H1 (cell line): ENCODE measurements at regions not wholly inside any gene's neighbourhood (a gene's known extent, or its start where the extent isn't known, plus 50 kb on each side); places are given as distances from the start of the nearest gene placed in this dataset.

Experiments used
- CTCF ChIA-PET: fragments of 300-600 bp; sonication (Branson Sonifier 250); formaldehyde crosslinking; loops from one replicate; lab custom pipeline; 2021; ENCODE audit not compliant: partially characterized antibody; lab: Charles Lee
- POLR2A ChIA-PET: fragments of 300-600 bp; sonication (Branson Sonifier 250); formaldehyde crosslinking; loops from one replicate; lab custom pipeline; 2021; ENCODE audit warnings: inconsistent platforms; ENCODE audit not compliant: partially characterized antibody; lab: Charles Lee
- DNase-seq, 2 experiments: peaks; one replicate each; pipeline versions ENCODE4 v3.0.0 to v3.0.0-alpha.2; 2010 to 2022; ENCODE audit warnings: low spot score in 2 of 2, low read depth in 1 of 2, mixed read lengths in 1 of 2
- FAIRE-seq: peaks from 2 replicates; lab custom pipeline; 2011; peaks lifted over from hg19 to GRCh38; lab: Jason Lieb, UNC
- H2AFZ ChIP-seq: 2 replicates; pipeline ENCODE4 v1.8.1; 2012; ENCODE audit warnings: low read length, inconsistent platforms
- H2AK5ac ChIP-seq: 2 replicates; pipeline ENCODE4 v1.6.1; 2013; ENCODE audit warnings: low read depth, low read length
- H2BK120ac ChIP-seq: replicated peaks from 2 replicates; pipeline ENCODE3; 2013; ENCODE audit warnings: low read depth, low read length, inconsistent platforms
- H2BK12ac ChIP-seq: 2 replicates; pipeline ENCODE4 v1.6.1; 2013; ENCODE audit warnings: low read depth, low read length
- H2BK15ac ChIP-seq: 2 replicates; pipeline ENCODE4 v1.6.1; 2013; ENCODE audit warnings: low read length
- H2BK20ac ChIP-seq: 2 replicates; pipeline ENCODE4 v1.6.1; 2013; ENCODE audit warnings: low read length
- H2BK5ac ChIP-seq: 2 replicates; pipeline ENCODE4 v1.6.1; 2013; ENCODE audit warnings: low read depth, low read length
- H3K14ac ChIP-seq: 2 replicates; pipeline ENCODE4 v1.6.1; 2013; ENCODE audit warnings: inconsistent platforms; ENCODE audit not compliant: insufficient read length
- H3K18ac ChIP-seq: 2 replicates; pipeline ENCODE4 v1.6.1; 2013; ENCODE audit warnings: low read length; ENCODE audit errors: extremely low read depth
- H3K23ac ChIP-seq: 2 replicates; pipeline ENCODE4 v1.6.1; 2013; ENCODE audit warnings: inconsistent platforms; ENCODE audit not compliant: insufficient read length
- H3K23me2 ChIP-seq: 2 replicates; pipeline ENCODE4 v1.6.1; 2013; ENCODE audit warnings: low read depth, low read length
- H3K27ac ChIP-seq: 2 replicates; pipeline ENCODE4 v1.6.1; 2011; ENCODE audit warnings: low read depth, low read length, inconsistent platforms
- H3K27me3 ChIP-seq, 4 experiments: replicated peaks in 1 of 4; 1 replicate in 1 of 4; 2 replicates in 3 of 4; pipeline versions ENCODE4 v1.6.1 to v1.8.1; 2011 to 2013; ENCODE audit warnings: low read length in 3 of 4, mild to moderate bottlenecking in 3 of 4, inconsistent platforms in 2 of 4, mixed read lengths in 2 of 4, moderate library complexity in 1 of 4; ENCODE audit not compliant: control insufficient read depth in 3 of 4, insufficient read depth in 3 of 4; ENCODE audit errors: extremely low read depth in 1 of 4
- H3K36me3 ChIP-seq, 4 experiments: 2 replicates each; pipeline versions ENCODE4 v1.6.1 to v1.8.1; 2011 to 2013; ENCODE audit warnings: mild to moderate bottlenecking in 4 of 4, low read length in 3 of 4, moderate library complexity in 2 of 4, control low read depth in 1 of 4, inconsistent platforms in 1 of 4; ENCODE audit not compliant: insufficient read depth in 4 of 4, control insufficient read depth in 2 of 4
- H3K4ac ChIP-seq: replicated peaks from 2 replicates; pipeline ENCODE3; 2013; ENCODE audit warnings: low read length, low read depth, mixed read lengths, inconsistent platforms; ENCODE audit not compliant: insufficient read length
- H3K4me1 ChIP-seq, 4 experiments: replicated peaks in 1 of 4; 1 replicate in 1 of 4; 2 replicates in 3 of 4; pipeline versions ENCODE4 v1.6.1 to v1.8.1; 2011 to 2013; ENCODE audit warnings: low read length in 3 of 4, inconsistent platforms in 2 of 4, mixed read lengths in 1 of 4; ENCODE audit not compliant: insufficient read depth in 4 of 4, control insufficient read depth in 3 of 4
- H3K4me2 ChIP-seq, 2 experiments: 2 replicates each; pipeline versions ENCODE4 v1.6.1 to v1.8.1; 2011 to 2013; ENCODE audit warnings: low read depth in 2 of 2, low read length in 2 of 2, control low read depth in 1 of 2, inconsistent platforms in 1 of 2, mild to moderate bottlenecking in 1 of 2; ENCODE audit not compliant: insufficient read depth in 1 of 2
- H3K4me3 ChIP-seq, 4 experiments: fragments of 200-600, 300-600 bp in 1 of 4; sonication (generic), shearing (Covaris generic), sonication (Bioruptor Twin) in 1 of 4; 2 replicates each; pipeline versions ENCODE4 v1.5.1 to v1.8.1; 2011 to 2016; ENCODE audit warnings: low read length in 4 of 4, low read depth in 3 of 4, control low read depth in 2 of 4, inconsistent platforms in 2 of 4, mild to moderate bottlenecking in 2 of 4, mixed read lengths in 1 of 4, moderate library complexity in 1 of 4; ENCODE audit not compliant: insufficient read depth in 2 of 4; ENCODE audit errors: extremely low read depth in 1 of 4
- H3K56ac ChIP-seq: replicated peaks from 2 replicates; pipeline ENCODE3; 2013; ENCODE audit warnings: low read depth, mild to moderate bottlenecking, mixed read lengths, low read length, inconsistent platforms; ENCODE audit not compliant: insufficient read length
- H3K79me1 ChIP-seq: 2 replicates; pipeline ENCODE4 v1.6.1; 2013; ENCODE audit warnings: low read depth, low read length, control low read depth
- H3K79me2 ChIP-seq, 2 experiments: 2 replicates each; pipeline versions ENCODE4 v1.6.1 to v1.8.1; 2012 to 2013; ENCODE audit warnings: low read length in 2 of 2, mild to moderate bottlenecking in 2 of 2, inconsistent platforms in 1 of 2; ENCODE audit not compliant: insufficient read depth in 2 of 2, control insufficient read depth in 1 of 2
- H3K9ac ChIP-seq, 4 experiments: replicated peaks in 1 of 4; 1 replicate in 1 of 4; 2 replicates in 3 of 4; pipeline versions ENCODE4 v1.6.1 to v1.8.1; 2011 to 2013; ENCODE audit warnings: low read depth in 3 of 4, low read length in 3 of 4, control low read depth in 2 of 4, mild to moderate bottlenecking in 2 of 4, moderate library complexity in 2 of 4, inconsistent platforms in 1 of 4; ENCODE audit errors: extremely low read depth in 1 of 4
- H3K9me3 ChIP-seq, 2 experiments: 2 replicates each; pipeline versions ENCODE4 v1.6.1 to v1.8.1; 2012 to 2013; ENCODE audit warnings: mild to moderate bottlenecking in 2 of 2, moderate library complexity in 2 of 2, control low read depth in 1 of 2, inconsistent platforms in 1 of 2, low read depth in 1 of 2, low read length in 1 of 2, mixed read lengths in 1 of 2; ENCODE audit not compliant: insufficient read depth in 2 of 2
- H4K20me1 ChIP-seq, 2 experiments: replicated peaks in 1 of 2; 2 replicates each; pipeline versions ENCODE3 to v1.8.1; 2011 to 2013; ENCODE audit warnings: inconsistent platforms in 2 of 2, low read length in 2 of 2, mild to moderate bottlenecking in 1 of 2; ENCODE audit not compliant: insufficient read depth in 2 of 2, control insufficient read depth in 1 of 2
- H4K5ac ChIP-seq: 2 replicates; pipeline ENCODE4 v1.6.1; 2013; ENCODE audit warnings: low read length, low read depth, mixed read lengths, inconsistent platforms; ENCODE audit not compliant: insufficient read length
- H4K8ac ChIP-seq: 2 replicates; pipeline ENCODE4 v1.8.0; 2013; ENCODE audit warnings: mild to moderate bottlenecking, moderate library complexity, low read length, inconsistent platforms; ENCODE audit not compliant: insufficient read depth; ENCODE audit errors: extremely low read depth
- H4K91ac ChIP-seq: replicated peaks from 2 replicates; pipeline ENCODE3; 2013; ENCODE audit warnings: low read length, mixed read lengths, inconsistent platforms; ENCODE audit not compliant: insufficient read length
- KDM1A ChIP-seq: fragments of 200-600, 300-600 bp; sonication (generic); IDR thresholded peaks from 2 replicates; pipeline ENCODE4 v1.7.1; 2016; ENCODE audit warnings: mild to moderate bottlenecking, low read length, borderline replicate concordance
- MAFK ChIP-seq: IDR thresholded peaks from 2 replicates; pipeline ENCODE4 v1.6.1; 2012; ENCODE audit warnings: low read depth, mild to moderate bottlenecking, improper control_type of control experiment, low read length
- POLR2A ChIP-seq, 2 experiments: IDR thresholded peaks; 1 replicate in 1 of 2; 2 replicates in 1 of 2; pipeline ENCODE4 v1.6.1; 2011; ENCODE audit warnings: low read depth in 2 of 2, low read length in 2 of 2, mild to moderate bottlenecking in 2 of 2; ENCODE audit errors: control extremely low read depth in 1 of 2
- POU5F1 ChIP-seq: IDR thresholded peaks from 2 replicates; pipeline ENCODE4 v1.6.1; 2011; ENCODE audit warnings: low read depth, mild to moderate bottlenecking, low read length, moderate library complexity
- RXRA ChIP-seq: IDR thresholded peaks from 2 replicates; pipeline ENCODE4 v1.6.1; 2011; ENCODE audit warnings: low read depth, mild to moderate bottlenecking, low read length, moderate library complexity; ENCODE audit not compliant: insufficient read depth
- SIRT6 ChIP-seq: IDR thresholded peaks from one replicate; pipeline ENCODE4 v1.7.1; 2012; ENCODE audit warnings: low read length, inconsistent platforms
- YY1 ChIP-seq: IDR thresholded peaks from 2 replicates; pipeline ENCODE4 v1.6.1; 2011; ENCODE audit warnings: low read depth, mild to moderate bottlenecking, low read length
- WGBS, 2 experiments: shearing (Covaris generic) in 1 of 2; methylation state at CpG; one replicate each; pipeline versions ENCODE4 v1.1.6 to v1.1.7; 2013 to 2015; ENCODE audit warnings: low lambda C conversion rate in 2 of 2, mixed read lengths in 2 of 2, inconsistent platforms in 1 of 2, low coverage in 1 of 2, missing lambda C conversion rate in 1 of 2; ENCODE audit not compliant: insufficient replicate concordance in 2 of 2, insufficient coverage in 1 of 2, insufficient read length in 1 of 2; ENCODE audit errors: extremely low coverage in 1 of 2, missing lambda C conversion rate in 1 of 2; 5-methylcytosine and 5-hydroxymethylcytosine counted together
- TF ChIP-seq, protein P1 (sequence below), 3 experiments: IDR thresholded peaks; 1 replicate in 2 of 3; 2 replicates in 1 of 3; pipeline versions ENCODE4 v1.5.1 to v1.6.1; 2011; ENCODE audit warnings: low read length in 3 of 3, mild to moderate bottlenecking in 3 of 3, inconsistent platforms in 2 of 3, low read depth in 1 of 3, moderate library complexity in 1 of 3; ENCODE audit not compliant: insufficient read depth in 1 of 3; ENCODE audit errors: control extremely low read depth in 1 of 3

DNA sequence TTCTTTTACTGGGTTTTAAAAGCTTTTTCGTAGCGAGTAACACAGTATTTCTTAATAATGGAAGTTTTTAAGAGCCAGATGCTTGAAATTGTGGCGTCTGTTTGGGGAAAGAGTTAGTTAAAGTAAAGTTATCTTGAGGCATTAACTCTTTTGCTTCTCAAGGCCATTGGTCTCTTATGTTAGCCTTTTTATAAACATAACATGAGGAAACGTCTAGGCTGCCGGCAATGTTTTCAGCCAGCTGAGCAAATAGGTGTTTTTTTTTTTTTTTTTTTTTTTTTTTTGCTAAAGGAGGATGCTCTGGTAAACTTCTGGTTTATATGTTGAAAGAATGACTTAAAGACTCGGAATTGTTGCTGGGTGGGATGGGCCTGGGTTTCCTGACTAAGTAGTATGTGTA is 51.1 kb upstream of the RBMX start:
- Histone ChIP-seq H3K9ac (no peak overlapping the region), H2BK15ac (no peak overlapping the region), H3K4me2 (no peak overlapping the region), H2AFZ (no peak overlapping the region), H3K4me1 (no peaks in the 10 kb centered on the region), H3K36me3 (no peaks in the 10 kb centered on the region), H4K8ac (no peak overlapping the region), H2BK12ac (no peak overlapping the region), H2BK20ac (no peak overlapping the region), H3K4me3 (no peak overlapping the region), H3K56ac (no peak overlapping the region), H3K27ac (no peak overlapping the region), H3K23me2 (no peaks in the 10 kb centered on the region), H3K23ac (no peak overlapping the region), H2AK5ac (no peak overlapping the region), H4K20me1 (no peaks in the 10 kb centered on the region), H4K91ac (no peak overlapping the region), H2BK5ac (no peak overlapping the region), H3K14ac (no peak overlapping the region), H3K79me1 (no peaks in the 10 kb centered on the region), H3K18ac (no peak overlapping the region), H2BK120ac (no peak overlapping the region), H3K79me2 (no peaks in the 10 kb centered on the region), H3K9me3 (no peaks in the 10 kb centered on the region), H3K27me3 (no peaks in the 10 kb centered on the region), H3K4ac (no peak overlapping the region), H4K5ac (no peak overlapping the region)
- TF ChIP-seq YY1 (no peak), POLR2A (IDR thresholded peaks at IDR 0.05; ENCODE audit: control extremely low read depth in 1 of 2, low read depth in 2 of 2, low read length in 2 of 2) (no peak), MAFK (no peak), RXRA (no peak), KDM1A (no peak), POU5F1 (no peak), SIRT6 (no peak)
- TF ChIP-seq, protein P1, sequence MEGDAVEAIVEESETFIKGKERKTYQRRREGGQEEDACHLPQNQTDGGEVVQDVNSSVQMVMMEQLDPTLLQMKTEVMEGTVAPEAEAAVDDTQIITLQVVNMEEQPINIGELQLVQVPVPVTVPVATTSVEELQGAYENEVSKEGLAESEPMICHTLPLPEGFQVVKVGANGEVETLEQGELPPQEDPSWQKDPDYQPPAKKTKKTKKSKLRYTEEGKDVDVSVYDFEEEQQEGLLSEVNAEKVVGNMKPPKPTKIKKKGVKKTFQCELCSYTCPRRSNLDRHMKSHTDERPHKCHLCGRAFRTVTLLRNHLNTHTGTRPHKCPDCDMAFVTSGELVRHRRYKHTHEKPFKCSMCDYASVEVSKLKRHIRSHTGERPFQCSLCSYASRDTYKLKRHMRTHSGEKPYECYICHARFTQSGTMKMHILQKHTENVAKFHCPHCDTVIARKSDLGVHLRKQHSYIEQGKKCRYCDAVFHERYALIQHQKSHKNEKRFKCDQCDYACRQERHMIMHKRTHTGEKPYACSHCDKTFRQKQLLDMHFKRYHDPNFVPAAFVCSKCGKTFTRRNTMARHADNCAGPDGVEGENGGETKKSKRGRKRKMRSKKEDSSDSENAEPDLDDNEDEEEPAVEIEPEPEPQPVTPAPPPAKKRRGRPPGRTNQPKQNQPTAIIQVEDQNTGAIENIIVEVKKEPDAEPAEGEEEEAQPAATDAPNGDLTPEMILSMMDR (IDR thresholded peaks at IDR 0.05; ENCODE audit: control extremely low read depth in 1 of 3, insufficient read depth in 1 of 3, low read depth in 1 of 3, low read length in 3 of 3) = no peak
- DNase-seq = no peak
- WGBS, 2 experiments = 100% methylated on average over 3 of the region's 6 CpGs; no CpG with 5 or more reads in 1 of the 2 experiments
- no peak for FAIRE-seq
- POLR2A ChIA-PET = interaction anchor here (0.8 kb wide), 1 partner anchor 17 kb away, joined by 3 read pairs; no protein-coding TSS in a partner anchor
- CTCF ChIA-PET = no interaction called here
